GM12878 (cell line): ENCODE measurements at regions not wholly inside any gene's neighbourhood (a gene's known extent, or its start where the extent isn't known, plus 50 kb on each side); places are given as distances from the start of the nearest gene placed in this dataset.

Experiments
- ATAC-seq: fragments of 200-7000 bp; cut with Tn5 transposase; 3 replicates; pipeline ENCODE4 v1.9.1; 2020; ENCODE audit warnings: mild to moderate bottlenecking, moderate library complexity
- BruUV-seq: library from RNA; stranded (reverse); fragments of 400-500 nt; replicated peaks from 2 replicates; lab custom pipeline; 2021; lab: Mats Ljungman, UMichigan
- CTCF ChIA-PET: fragments of 300-600 bp; sonication (Branson Sonifier 250); formaldehyde crosslinking; extraction: SDS; loops from one replicate; lab custom pipeline; 2021; ENCODE audit warnings: inconsistent platforms; lab: Yijun Ruan, JAX
- POLR2A ChIA-PET: fragments of 350-600 bp; formaldehyde crosslinking; extraction: SDS; loops from one replicate; lab custom pipeline; 2021; ENCODE audit warnings: inconsistent platforms; lab: Charles Lee
- RAD21 ChIA-PET: fragments of 300-600 bp; sonication (Branson Sonifier 250); formaldehyde crosslinking; loops from one replicate; lab custom pipeline; 2023; ENCODE audit warnings: antibody characterized with exemption; ENCODE audit not compliant: unreplicated experiment; lab: Charles Lee
- SMC1A ChIA-PET: fragments of 300-600 bp; sonication (Branson Sonifier 250); formaldehyde crosslinking; loops from one replicate; lab custom pipeline; 2023; ENCODE audit not compliant: unreplicated experiment, uncharacterized antibody; lab: Charles Lee
- DNase-seq: peaks from one replicate; pipeline ENCODE4 v3.0.0-alpha.2; 2011; ENCODE audit warnings: low read depth, low spot score
- FAIRE-seq: peaks from 3 replicates; lab custom pipeline; 2011; peaks lifted over from hg19 to GRCh38; lab: Jason Lieb, UNC
- H2AFZ ChIP-seq: 2 replicates; pipeline ENCODE4 v1.6.0; 2011; ENCODE audit warnings: low read depth, low read length, control low read depth; ENCODE audit not compliant: control insufficient read depth
- H3K27ac ChIP-seq: 2 replicates; pipeline ENCODE4 v1.5.1; 2011; ENCODE audit warnings: control low read depth; ENCODE audit not compliant: control insufficient read depth, insufficient read depth
- H3K27me3 ChIP-seq, 2 experiments: replicated peaks in 1 of 2; 2 replicates each; pipeline versions ENCODE4 v1.6.0 to v1.6.1; 2011; ENCODE audit warnings: low read length in 1 of 2; ENCODE audit not compliant: control insufficient read depth in 2 of 2, insufficient read depth in 2 of 2
- H3K36me3 ChIP-seq, 2 experiments: 2 replicates each; pipeline ENCODE4 v1.5.1; 2011; ENCODE audit warnings: low read length in 1 of 2; ENCODE audit not compliant: control insufficient read depth in 2 of 2, insufficient read depth in 2 of 2
- H3K4me1 ChIP-seq: 2 replicates; pipeline ENCODE4 v1.6.1; 2011; ENCODE audit warnings: mild to moderate bottlenecking, low read length, moderate library complexity, mixed read lengths; ENCODE audit not compliant: control insufficient read depth, insufficient read depth
- H3K4me2 ChIP-seq: 2 replicates; pipeline ENCODE4 v1.6.0; 2011; ENCODE audit warnings: control low read depth; ENCODE audit not compliant: control insufficient read depth, insufficient read depth
- H3K4me3 ChIP-seq: fragments of 200-600 bp; sonication (generic); 2 replicates; pipeline ENCODE4 v1.5.1; 2016
- H3K79me2 ChIP-seq: 2 replicates; pipeline ENCODE4 v1.6.0; 2011; ENCODE audit warnings: low read length; ENCODE audit not compliant: control insufficient read depth, insufficient read depth
- H3K9ac ChIP-seq: 2 replicates; pipeline ENCODE4 v1.8.0; 2011; ENCODE audit warnings: low read length, control low read depth, mixed read lengths; ENCODE audit not compliant: control insufficient read depth, insufficient read depth
- H3K9me3 ChIP-seq: replicated peaks from 3 replicates; pipeline ENCODE4 v1.5.1; 2011; ENCODE audit warnings: mild to moderate bottlenecking, low read length; ENCODE audit not compliant: control insufficient read depth, insufficient read depth
- H4K20me1 ChIP-seq: 2 replicates; pipeline ENCODE4 v1.6.0; 2011; ENCODE audit not compliant: control insufficient read depth, insufficient read depth
- ETV6 ChIP-seq, 2 experiments: fragments of 450-650 bp in 1 of 2; IDR thresholded peaks in 1 of 2; conservative IDR thresholded peaks in 1 of 2; 2 replicates each; pipeline ENCODE4 v1.6.1; 2014; ENCODE audit warnings: antibody characterized with exemption in 1 of 2, borderline replicate concordance in 1 of 2, low read depth in 1 of 2, mild to moderate bottlenecking in 1 of 2, moderate library complexity in 1 of 2
- IKZF2 ChIP-seq, 2 experiments: fragments of 450-650 bp; IDR thresholded peaks; 2 replicates each; pipeline ENCODE4 v1.6.1; 2017; ENCODE audit warnings: mild to moderate bottlenecking in 2 of 2, moderate library complexity in 2 of 2
- MYB ChIP-seq: fragments of 150-350 bp; IDR thresholded peaks from 2 replicates; pipeline ENCODE4 v1.6.1; 2014; ENCODE audit warnings: mild to moderate bottlenecking, low read depth, low read length, borderline replicate concordance
- NR2C1 ChIP-seq: fragments of 450-650 bp; IDR thresholded peaks from 2 replicates; pipeline ENCODE4 v1.6.1; 2017; ENCODE audit warnings: antibody characterized with exemption, mild to moderate bottlenecking, moderate library complexity
- SMAD1 ChIP-seq: fragments of 450-650 bp; IDR thresholded peaks from 2 replicates; pipeline ENCODE4 v1.6.1; 2018; ENCODE audit warnings: mild to moderate bottlenecking, low read depth; ENCODE audit not compliant: partially characterized antibody
- SREBF1 ChIP-seq: IDR thresholded peaks from 2 replicates; pipeline ENCODE4 v1.6.1; 2012; ENCODE audit warnings: mild to moderate bottlenecking, low read length
- YBX1 ChIP-seq: fragments of 450-650 bp; IDR thresholded peaks from 2 replicates; pipeline ENCODE4 v1.6.1; 2016; ENCODE audit warnings: antibody characterized with exemption
- ZNF622 ChIP-seq: fragments of 450-650 bp; IDR thresholded peaks from 2 replicates; pipeline ENCODE4 v1.6.1; 2017; ENCODE audit warnings: mild to moderate bottlenecking, inconsistent platforms
- WGBS: methylation state at CpG from one replicate; pipeline ENCODE4 v1.1.6; 2016; ENCODE audit warnings: low lambda C conversion rate; ENCODE audit not compliant: insufficient replicate concordance, insufficient coverage; ENCODE audit errors: missing lambda C conversion rate; 5-methylcytosine and 5-hydroxymethylcytosine counted together
- in situ Hi-C: fragments of 300-500 bp; cut with MboI; formaldehyde crosslinking; loops from 9 replicates; pipeline ENCODE4 v1.14.3; 2018; ENCODE audit warnings: mixed read lengths
- intact Hi-C: fragments of 100-400 bp; cut with micrococcal nuclease; formaldehyde crosslinking; loops from one replicate; pipeline ENCODE4 v1.14.2; 2022; ENCODE audit not compliant: unreplicated experiment
- TF ChIP-seq, protein P1 (sequence below): IDR thresholded peaks from 2 replicates; pipeline ENCODE4 v1.6.1; 2011; ENCODE audit warnings: borderline replicate concordance, low read depth, mild to moderate bottlenecking, moderate library complexity, low read length; ENCODE audit not compliant: insufficient read depth, poor library complexity, severe bottlenecking
- TF ChIP-seq, protein P2 (sequence below): fragments of 450-650 bp; formaldehyde crosslinking; IDR thresholded peaks from 2 replicates; pipeline ENCODE4 v1.4.0; 2022; ENCODE audit warnings: mild to moderate bottlenecking, moderate library complexity
- TF ChIP-seq, protein P3 (sequence below): fragments of 450-650 bp; IDR thresholded peaks from 2 replicates; pipeline ENCODE4 v1.6.1; 2018; ENCODE audit warnings: borderline replicate concordance, mild to moderate bottlenecking; ENCODE audit not compliant: partially characterized antibody
- TF ChIP-seq, protein P4 (sequence below): fragments of 450-650 bp; IDR thresholded peaks from 2 replicates; pipeline ENCODE4 v1.6.1; 2017; ENCODE audit warnings: mild to moderate bottlenecking, low read depth, inconsistent platforms; ENCODE audit not compliant: poor library complexity, severe bottlenecking

DNA sequence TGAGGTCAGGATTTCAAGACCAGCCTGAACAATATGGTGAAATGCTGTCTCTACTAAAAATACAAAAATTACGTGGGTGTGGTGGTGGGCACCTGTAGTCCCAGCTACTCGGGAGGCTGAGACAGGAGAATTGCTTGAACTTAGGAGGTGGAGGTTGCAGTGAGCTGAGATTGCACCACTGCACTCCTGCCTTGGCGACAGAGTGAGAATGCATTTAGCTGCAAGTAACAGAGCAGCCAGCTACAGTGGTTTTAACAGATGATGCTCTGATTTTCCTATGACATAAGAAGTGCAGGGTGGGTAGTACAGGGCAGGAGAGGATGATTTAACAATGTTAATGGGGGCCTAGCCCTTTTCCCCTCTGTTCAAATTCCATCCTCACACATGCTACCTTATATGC, 267.9 kb downstream of the RPLP1 start (continued):
- TF ChIP-seq NR2C1, result no peak
- TF ChIP-seq, protein P1, sequence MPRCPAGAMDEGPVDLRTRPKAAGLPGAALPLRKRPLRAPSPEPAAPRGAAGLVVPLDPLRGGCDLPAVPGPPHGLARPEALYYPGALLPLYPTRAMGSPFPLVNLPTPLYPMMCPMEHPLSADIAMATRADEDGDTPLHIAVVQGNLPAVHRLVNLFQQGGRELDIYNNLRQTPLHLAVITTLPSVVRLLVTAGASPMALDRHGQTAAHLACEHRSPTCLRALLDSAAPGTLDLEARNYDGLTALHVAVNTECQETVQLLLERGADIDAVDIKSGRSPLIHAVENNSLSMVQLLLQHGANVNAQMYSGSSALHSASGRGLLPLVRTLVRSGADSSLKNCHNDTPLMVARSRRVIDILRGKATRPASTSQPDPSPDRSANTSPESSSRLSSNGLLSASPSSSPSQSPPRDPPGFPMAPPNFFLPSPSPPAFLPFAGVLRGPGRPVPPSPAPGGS, result no peak
- TF ChIP-seq, all 136 proteins: peak for 0

DNA sequence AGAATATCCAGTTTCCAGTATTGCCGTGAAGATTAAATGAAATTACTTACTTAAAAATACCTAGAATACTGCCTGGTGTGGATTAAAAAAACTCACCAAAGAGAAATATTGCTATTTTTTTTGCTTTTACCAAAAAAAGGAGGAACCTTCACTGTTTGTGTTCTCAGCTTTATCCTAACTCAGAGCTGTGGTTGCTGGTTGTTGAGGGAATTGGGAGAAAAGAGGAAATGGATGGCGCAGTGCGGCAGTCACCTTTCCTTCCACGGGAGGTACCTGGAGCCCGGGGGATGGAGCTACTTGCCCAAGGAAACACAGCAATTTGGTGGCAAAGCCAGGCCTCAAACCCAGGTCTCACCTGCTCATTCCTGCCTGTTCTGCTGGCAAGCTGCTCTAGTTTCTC, 270.3 kb downstream of the RPLP1 start:
- FAIRE-seq, result no peak
- no TSS peak for BruUV-seq
- TF ChIP-seq IKZF2 (IDR thresholded peaks at IDR 0.05) (no peak), ETV6 (conservative IDR thresholded peaks at IDR 0.05 in 1 of 2, IDR thresholded peaks at IDR 0.05 in 1 of 2; ENCODE audit: borderline replicate concordance in 1 of 2, low read depth in 1 of 2) (no peak), SMAD1 (no peak), SREBF1 (no peak), ZNF622 (no peak), MYB (no peak), YBX1 (no peak)
- TF ChIP-seq, protein P2, sequence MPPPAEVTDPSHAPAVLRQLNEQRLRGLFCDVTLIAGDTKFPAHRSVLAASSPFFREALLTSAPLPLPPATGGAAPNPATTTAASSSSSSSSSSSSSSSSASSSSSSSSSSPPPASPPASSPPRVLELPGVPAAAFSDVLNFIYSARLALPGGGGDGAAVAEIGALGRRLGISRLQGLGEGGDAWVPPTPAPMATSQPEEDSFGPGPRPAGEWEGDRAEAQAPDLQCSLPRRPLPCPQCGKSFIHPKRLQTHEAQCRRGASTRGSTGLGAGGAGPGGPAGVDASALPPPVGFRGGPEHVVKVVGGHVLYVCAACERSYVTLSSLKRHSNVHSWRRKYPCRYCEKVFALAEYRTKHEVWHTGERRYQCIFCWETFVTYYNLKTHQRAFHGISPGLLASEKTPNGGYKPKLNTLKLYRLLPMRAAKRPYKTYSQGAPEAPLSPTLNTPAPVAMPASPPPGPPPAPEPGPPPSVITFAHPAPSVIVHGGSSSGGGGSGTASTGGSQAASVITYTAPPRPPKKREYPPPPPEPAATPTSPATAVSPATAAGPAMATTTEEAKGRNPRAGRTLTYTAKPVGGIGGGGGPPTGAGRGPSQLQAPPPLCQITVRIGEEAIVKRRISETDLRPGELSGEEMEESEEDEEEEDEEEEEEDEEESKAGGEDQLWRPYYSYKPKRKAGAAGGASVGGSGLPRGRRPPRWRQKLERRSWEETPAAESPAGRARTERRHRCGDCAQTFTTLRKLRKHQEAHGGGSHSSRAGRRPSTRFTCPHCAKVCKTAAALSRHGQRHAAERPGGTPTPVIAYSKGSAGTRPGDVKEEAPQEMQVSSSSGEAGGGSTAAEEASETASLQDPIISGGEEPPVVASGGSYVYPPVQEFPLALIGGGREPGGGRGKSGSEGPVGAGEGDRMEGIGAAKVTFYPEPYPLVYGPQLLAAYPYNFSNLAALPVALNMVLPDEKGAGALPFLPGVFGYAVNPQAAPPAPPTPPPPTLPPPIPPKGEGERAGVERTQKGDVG, result no peak
- TF ChIP-seq, protein P3, sequence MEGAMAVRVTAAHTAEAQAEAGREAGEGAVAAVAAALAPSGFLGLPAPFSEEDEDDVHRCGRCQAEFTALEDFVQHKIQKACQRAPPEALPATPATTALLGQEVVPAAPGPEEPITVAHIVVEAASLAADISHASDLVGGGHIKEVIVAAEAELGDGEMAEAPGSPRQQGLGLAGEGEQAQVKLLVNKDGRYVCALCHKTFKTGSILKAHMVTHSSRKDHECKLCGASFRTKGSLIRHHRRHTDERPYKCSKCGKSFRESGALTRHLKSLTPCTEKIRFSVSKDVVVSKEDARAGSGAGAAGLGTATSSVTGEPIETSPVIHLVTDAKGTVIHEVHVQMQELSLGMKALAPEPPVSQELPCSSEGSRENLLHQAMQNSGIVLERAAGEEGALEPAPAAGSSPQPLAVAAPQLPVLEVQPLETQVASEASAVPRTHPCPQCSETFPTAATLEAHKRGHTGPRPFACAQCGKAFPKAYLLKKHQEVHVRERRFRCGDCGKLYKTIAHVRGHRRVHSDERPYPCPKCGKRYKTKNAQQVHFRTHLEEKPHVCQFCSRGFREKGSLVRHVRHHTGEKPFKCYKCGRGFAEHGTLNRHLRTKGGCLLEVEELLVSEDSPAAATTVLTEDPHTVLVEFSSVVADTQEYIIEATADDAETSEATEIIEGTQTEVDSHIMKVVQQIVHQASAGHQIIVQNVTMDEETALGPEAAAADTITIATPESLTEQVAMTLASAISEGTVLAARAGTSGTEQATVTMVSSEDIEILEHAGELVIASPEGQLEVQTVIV, result no peak
- TF ChIP-seq, protein P4, sequence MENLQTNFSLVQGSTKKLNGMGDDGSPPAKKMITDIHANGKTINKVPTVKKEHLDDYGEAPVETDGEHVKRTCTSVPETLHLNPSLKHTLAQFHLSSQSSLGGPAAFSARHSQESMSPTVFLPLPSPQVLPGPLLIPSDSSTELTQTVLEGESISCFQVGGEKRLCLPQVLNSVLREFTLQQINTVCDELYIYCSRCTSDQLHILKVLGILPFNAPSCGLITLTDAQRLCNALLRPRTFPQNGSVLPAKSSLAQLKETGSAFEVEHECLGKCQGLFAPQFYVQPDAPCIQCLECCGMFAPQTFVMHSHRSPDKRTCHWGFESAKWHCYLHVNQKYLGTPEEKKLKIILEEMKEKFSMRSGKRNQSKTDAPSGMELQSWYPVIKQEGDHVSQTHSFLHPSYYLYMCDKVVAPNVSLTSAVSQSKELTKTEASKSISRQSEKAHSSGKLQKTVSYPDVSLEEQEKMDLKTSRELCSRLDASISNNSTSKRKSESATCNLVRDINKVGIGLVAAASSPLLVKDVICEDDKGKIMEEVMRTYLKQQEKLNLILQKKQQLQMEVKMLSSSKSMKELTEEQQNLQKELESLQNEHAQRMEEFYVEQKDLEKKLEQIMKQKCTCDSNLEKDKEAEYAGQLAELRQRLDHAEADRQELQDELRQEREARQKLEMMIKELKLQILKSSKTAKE, result no peak

More for the DNA sequence above, 270.3 kb downstream of the RPLP1 start:
- Histone ChIP-seq H3K9me3 (no peaks in the 10 kb centered on the region; the same call in 2 of the 3 replicates), H3K27ac (no peak overlapping the region), H3K36me3 (no peaks in the 10 kb centered on the region), H3K79me2 (no peaks in the 10 kb centered on the region), H2AFZ (no peak overlapping the region), H3K27me3 (peaks cover 0 to 2% of the 10 kb centered on the region in 2 experiments; a peak in 2 of 4 replicates), H4K20me1 (no peaks in the 10 kb centered on the region), H3K4me2 (no peak overlapping the region), H3K4me3 (no peak overlapping the region), H3K4me1 (peaks cover 20% of the 10 kb centered on the region), H3K9ac (no peak overlapping the region)
- ChIA-PET SMC1A (interaction anchor here (0.6 to 3.4 kb wide), 6 partner anchors 9 to 119 kb away, joined by 3 to 11 read pairs (median 4); no protein-coding TSS in a partner anchor), POLR2A (no interaction called here), CTCF (interaction anchor here (1.1 to 3.5 kb wide), 8 partner anchors 9 to 743 kb away, joined by 3 to 13 read pairs (median 4); no protein-coding TSS in a partner anchor), RAD21 (interaction anchor here (0.6 to 3.2 kb wide), 6 partner anchors 9 to 146 kb away, joined by 3 to 12 read pairs (median 4); no protein-coding TSS in a partner anchor)
- no peak for DNase-seq
- in situ Hi-C loops (no loop called here), intact Hi-C loops (loop anchor here (5.0 to 10.0 kb wide), 2 partner anchors 148 to 246 kb away; no protein-coding TSS in a partner anchor)
- ATAC-seq, result no peak
- 84% methylated on average over 5 of the region's 5 CpGs for WGBS
